Activated T-cell treated with anti-CD3 and anti-CD28 coated beads, Interleukin-2, amount 50 U/mL, for 1 hour (primary cell): ENCODE measurements at regions not wholly inside any gene's neighbourhood (a gene's known extent, or its start where the extent isn't known, plus 50 kb on each side); places are given as distances from the start of the nearest gene placed in this dataset.

Source experiments
- DNase-seq: peaks from one replicate; pipeline ENCODE4 v3.0.0-alpha.2; 2020

GRCh38 chr3:43783987-43784639 lies 93.4 kb downstream of the ABHD5 start:
- DNase-seq = no peak

DNA sequence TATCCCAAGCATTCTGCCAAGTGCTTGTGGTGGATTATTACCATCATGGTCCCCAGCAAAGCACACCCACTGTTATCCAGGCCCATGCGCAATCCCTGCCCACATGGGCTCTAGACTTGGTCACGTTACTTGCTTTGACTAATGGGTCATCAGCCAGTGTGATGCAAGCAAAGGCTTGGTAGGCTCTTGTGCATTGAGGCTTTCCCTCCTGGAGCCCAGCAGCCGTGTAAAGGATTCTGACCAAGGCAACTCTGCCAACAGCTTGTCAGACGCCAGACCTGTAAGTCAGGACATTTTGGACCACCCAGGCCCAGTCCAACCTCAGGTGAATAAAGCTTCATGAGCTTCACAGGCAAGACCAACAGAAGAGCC lies 93.9 kb downstream of the ABHD5 start:
- DNase-seq = no peak

GRCh38 chr3:43785551-43785950 lies 94.8 kb downstream of the ABHD5 start:
- DNase-seq = no peak

GRCh38 chr3:43786102-43786501 lies 95.4 kb downstream of the ABHD5 start:
- DNase-seq = no peak

GRCh38 chr3:43786526-43787305 lies 96.0 kb downstream of the ABHD5 start:
- DNase-seq = no peak

DNA sequence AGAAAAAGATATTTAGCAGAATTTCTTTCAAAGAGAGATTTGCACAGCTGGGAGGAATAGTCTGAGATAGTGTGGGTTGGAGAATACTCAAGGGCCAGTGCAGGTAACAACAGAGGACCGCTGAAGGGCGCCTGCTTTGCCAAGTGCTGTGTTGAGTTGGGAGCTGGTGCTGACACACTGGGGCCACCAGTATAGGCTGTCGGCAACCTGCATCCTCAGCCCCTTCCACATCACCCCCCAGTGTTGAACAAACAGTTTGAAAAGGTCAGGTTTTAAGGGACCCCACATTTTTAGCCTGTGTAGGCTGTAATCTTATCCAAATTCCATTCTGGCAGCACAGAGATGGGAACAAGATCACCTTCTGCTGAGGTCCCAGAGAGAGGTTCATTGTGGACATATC lies 96.6 kb downstream of the ABHD5 start:
- DNase-seq = no peak

DNA sequence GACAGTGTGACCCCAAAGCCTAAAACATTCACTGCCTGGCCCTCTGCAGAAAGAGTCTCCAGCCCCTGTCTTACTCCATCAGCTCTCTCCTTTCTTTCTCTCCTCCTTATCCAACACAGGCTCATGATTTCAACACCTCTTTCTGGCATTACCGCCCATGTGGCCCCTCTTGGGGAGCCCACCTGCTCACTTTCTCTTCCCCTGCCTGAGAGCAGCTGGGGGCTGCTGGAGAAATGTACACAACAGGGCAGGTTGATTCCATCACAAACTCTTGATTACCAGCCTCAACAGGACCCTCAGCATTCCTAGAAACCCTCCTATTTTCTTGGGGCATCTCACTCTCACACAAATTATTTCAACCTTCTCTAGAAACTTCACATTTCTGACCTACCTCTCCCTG lies 98.3 kb downstream of the ABHD5 start:
- DNase-seq = no peak

- DNase-seq = no peak
These were observed 99.3 kb downstream of the ABHD5 start for GRCh38 chr3:43790060-43790459.

DNA sequence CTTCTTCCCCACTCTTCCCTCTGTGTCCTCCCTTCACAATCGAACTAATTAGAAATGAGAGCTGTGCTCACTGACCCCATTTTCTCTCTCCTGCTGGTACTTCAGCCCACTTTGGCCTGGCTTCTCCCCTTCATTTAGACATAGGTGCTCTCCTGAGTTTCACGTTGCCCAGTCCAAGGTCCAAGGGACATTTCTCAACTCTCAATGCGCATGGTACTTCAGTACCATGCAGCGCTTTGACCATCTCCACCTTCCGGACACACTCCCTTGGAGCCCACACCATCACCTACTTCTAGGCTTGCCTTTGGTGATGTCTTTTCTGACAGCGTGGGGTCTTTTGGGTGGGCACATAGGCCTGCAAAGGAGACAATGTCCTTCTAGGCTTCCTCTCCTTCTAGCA lies 99.7 kb downstream of the ABHD5 start:
- no peak for DNase-seq

- no peak for DNase-seq
These were observed 100.5 kb downstream of the ABHD5 start for GRCh38 chr3:43791246-43791645.

DNA sequence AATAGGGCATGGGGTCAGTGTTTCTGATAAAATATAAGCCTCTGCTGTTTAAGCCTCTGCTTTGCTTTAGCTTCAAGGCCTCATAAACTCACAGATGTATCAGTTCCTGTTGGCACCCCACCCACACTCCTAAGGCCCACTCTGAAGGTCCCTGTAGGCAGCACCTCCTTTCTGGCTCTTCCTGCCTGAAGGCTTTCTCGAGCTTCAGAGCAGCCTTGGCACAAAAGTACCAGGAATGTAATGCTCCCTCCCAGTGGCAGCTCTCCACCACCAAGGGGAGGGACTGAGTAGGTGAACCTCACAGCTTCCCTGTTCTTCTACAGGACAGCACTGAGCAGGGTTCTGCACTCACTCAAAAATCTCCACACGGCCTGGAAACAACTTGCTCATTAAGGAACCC lies 102.2 kb downstream of the ABHD5 start:
- no peak for DNase-seq

DNA sequence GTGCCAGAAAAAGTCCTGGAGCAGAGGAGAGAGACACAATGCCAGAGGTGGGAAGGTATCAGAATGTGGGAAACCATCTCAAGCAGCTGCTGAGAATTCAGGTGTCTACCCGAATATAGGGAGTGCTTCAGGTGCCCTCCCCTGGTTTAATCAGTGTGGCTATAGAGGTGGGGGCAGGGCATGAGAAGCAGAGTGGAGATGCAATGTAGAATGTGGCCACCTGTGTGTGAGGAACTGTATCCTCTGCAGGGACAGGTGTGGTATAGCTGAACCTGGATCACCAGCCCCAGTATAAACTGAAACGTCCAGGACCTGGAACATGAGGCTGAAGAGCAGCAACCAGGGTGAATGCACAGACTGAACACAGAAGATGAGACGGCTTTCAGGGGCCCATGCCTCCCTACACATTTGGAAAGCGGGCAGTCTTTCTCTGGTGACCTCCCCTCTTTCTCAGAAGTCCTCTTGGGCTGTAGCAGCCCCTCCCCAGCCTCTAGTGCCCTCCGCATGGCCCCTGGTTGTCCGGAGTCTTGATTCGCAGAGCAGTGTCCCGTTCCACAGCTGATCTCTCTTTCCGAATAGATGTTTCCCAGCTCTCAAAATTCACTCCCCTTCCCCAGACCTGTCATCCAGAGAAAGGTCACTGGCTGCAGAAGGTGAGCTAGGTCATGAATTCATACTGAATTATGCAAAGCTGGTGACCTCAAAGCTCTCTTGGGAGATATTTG lies 103.1 kb downstream of the ABHD5 start:
- no peak for DNase-seq

DNA sequence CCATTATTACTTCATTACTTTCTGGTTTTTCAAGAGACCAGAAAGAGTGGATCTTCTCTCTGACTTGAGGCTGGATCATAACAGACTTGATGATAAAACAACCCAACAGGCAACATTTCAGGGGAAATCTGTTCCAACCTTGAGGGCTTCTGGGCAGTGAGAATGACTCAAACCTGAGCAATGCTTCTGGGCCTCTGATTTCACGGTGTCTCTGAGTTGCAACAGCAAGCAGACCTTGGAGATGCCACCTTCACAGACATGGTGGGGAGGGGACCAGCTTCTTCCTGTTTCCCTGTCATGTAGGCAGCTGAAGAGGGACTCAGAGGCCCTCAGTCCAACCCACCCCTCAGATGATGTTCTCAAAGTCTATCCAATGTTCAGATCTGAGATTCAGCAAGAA lies 104.0 kb downstream of the ABHD5 start:
- DNase-seq = no peak

DNA sequence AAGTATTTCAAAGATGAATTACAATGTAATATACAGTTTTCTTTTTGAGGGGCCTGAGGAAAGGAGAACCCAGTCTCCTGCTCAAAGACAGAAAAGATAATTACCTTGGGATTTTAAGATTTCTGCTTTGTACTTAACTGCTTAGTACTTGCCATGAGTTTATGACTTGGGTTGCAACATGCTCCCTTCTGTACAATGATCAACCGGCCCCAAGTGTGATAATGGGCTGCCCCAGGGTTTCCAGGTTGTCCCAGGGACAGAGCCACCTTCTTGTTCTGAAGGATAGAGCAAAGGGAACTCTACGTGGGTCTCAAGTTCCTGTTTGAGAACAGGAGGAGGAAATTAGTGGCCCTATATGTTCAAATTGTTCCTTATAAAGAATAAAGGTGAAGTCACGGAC lies 104.8 kb downstream of the ABHD5 start:
- DNase-seq = no peak

GRCh38 chr3:43796041-43796596 lies 105.4 kb downstream of the ABHD5 start:
- no peak for DNase-seq

- no peak for DNase-seq
These were observed 107.1 kb downstream of the ABHD5 start for GRCh38 chr3:43797794-43798193.

DNA sequence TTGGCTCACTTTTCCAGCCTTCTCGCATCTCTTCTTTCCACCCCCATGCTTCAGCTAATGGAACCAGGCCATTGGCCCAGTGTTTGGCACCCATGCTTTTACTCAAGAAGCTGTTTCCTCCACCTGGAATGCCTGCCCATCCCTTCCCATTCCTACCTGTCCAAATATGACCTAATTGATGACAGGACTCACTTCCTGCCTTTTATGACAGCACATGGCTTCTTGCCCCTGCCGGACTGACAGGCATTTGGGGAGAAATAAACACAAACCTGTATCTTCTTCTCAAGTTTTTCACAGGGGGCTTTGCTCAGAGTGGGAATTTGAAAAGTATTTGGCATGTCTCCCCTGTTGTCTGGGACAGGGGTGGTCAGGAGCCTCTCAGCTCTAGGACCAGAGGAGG lies 120.1 kb downstream of the ABHD5 start:
- no peak for DNase-seq

DNA sequence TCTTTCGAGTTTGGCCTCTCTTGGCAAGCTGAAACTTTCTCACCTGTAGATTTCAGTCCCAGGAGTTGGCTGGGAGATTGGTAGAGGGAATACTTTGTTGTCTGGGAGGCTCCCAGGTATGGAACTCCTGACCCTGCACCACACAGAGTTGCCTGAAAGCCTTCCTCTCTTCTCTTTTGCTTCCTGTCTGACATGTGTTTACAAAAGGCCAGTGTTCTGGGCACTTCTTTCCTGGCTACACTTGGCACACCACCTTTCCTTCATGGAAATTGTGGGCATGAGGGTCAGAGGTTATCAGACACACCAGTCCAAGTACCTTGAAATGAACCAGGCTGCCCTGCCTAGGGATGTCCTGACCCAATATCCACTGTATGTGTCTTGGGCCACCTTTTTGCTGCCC lies 123.7 kb downstream of the ABHD5 start:
- no peak for DNase-seq

DNA sequence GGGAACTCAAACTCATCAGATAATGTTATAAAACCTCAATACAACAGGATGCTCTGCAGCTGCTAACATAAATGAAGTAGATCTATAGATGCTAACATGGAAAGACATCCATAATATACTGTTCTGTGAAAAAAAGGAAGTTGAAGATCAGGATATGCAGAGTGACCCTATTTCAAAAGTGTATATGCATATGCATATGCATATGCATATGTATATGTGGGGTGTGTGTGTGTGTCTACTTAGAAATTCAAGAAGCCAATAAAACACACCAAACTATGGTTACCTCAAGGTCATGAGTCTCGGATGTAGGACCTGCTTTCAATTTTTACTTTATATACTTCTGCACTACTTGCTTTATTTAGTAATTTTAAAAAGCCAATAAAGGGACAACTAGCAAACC lies 125.6 kb downstream of the ABHD5 start:
- DNase-seq = no peak

DNA sequence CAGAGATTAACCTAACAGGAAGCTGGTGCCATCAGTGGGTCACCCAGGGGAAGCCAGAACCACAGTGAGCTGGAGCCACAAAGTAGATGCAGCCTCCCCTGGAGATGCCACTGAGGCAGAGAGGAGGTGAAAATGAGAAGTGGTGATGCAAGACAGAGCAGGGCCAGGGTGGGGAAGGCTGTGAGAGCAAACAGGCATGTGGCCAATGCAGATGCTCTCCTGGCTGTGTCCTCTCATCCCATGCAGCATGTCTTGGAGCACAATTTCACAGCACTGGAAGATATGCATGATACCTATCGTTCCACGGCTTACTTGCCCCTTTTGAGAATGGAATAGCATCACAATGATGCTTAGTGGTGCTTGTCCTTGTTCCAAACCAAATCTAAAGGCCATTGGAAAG lies 126.3 kb downstream of the ABHD5 start:
- no peak for DNase-seq

- DNase-seq = no peak
These were observed 127.1 kb downstream of the ABHD5 start for GRCh38 chr3:43817825-43818224.

DNA sequence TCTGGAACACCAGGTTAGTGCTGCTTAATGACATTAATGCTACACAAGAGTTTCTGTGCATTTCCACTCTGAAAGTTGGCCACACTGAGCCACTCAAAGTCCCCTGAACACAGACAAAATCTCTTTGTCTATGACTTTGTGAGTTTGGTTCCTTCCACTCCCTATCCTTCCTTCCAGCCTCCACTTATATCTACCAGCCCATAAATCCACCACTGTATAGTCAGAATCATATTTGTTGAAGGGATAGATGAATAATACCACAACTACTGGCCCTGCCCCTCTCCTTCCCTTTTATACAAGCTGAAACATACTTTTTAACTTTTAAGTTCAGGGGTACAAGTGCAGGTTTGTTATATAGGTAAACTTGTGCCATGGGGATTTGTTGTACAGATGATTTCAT lies 127.5 kb downstream of the ABHD5 start:
- no peak for DNase-seq

DNA sequence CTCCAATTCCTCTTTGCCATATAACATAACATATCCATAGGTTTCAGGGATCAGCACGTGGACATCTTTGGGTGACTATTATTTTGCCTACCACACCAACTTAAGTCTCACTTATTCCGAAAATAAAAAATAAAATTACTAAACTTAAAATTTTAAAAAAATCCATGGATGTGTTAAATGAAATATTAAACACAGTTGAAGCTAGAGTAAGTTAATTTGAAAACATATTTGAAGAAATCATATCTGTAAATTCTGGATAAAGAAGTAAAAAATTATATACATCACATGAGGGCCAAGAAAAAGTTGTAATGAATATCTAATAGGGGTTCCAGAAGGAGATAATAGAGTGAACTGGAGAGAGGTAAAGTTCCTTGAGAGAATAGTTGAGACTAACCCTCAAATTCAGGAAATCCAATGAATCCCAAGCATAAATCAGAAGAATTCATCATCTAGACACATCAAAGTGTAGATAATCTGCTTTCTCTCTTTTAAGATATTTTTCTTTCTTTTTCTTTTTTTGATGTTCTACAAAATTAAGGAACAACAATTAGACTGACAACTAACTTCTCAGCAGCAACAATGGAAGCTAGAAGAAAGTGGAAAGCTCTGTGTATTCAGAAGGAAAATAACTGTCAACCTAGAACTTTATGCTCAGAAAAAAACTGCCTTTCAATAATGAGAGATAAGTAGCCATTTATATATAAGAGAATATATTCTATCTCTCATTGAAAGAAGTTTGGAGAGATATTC lies 147.4 kb downstream of the ABHD5 start:
- no peak for DNase-seq
